ENCODE measurements at regions not wholly inside any gene's neighbourhood (a gene's known extent, or its start where the extent isn't known, plus 50 kb on each side); places are given as distances from the start of the nearest gene placed in this dataset.

GRCh38 chr14:86761611-86762010, 1231.4 kb downstream of the GALC start (continued):
- TF ChIP-seq ZNF142 (CRISPR knock-in tag; IDR thresholded peaks at IDR 0.05) = no peak
- TF ChIP-seq CBX1 (IDR thresholded peaks at IDR 0.05; ENCODE audit: low read depth) = no peak
- TF ChIP-seq HNRNPK (IDR thresholded peaks at IDR 0.05; ENCODE audit: low read depth, low read length, poor library complexity, severe bottlenecking) = no peak
- no peak for TF ChIP-seq NFE2L2 (IDR thresholded peaks at IDR 0.05; ENCODE audit: low read length)
- no peak for TF ChIP-seq ZNF138 (CRISPR knock-in tag; IDR thresholded peaks at IDR 0.05; ENCODE audit: low read depth)
- TF ChIP-seq KLF11 (CRISPR knock-in tag; IDR thresholded peaks at IDR 0.05) = no peak
- TF ChIP-seq ZNF224 (CRISPR knock-in tag; IDR thresholded peaks at IDR 0.05) = no peak
- TF ChIP-seq SMAD9 (CRISPR knock-in tag; IDR thresholded peaks at IDR 0.05) = no peak
- TF ChIP-seq KDM6A (CRISPR knock-in tag; IDR thresholded peaks at IDR 0.05; ENCODE audit: low read depth) = no peak
- no peak for TF ChIP-seq KDM3A (CRISPR knock-in tag; IDR thresholded peaks at IDR 0.05; ENCODE audit: low read depth)
- TF ChIP-seq MBD4 (IDR thresholded peaks at IDR 0.05; ENCODE audit: borderline replicate concordance, low read length) = no peak
- TF ChIP-seq ZHX1 (CRISPR knock-in tag; IDR thresholded peaks at IDR 0.05; ENCODE audit: low read depth) = no peak
- TF ChIP-seq BHLHE40 (IDR thresholded peaks at IDR 0.05; ENCODE audit: low read length) = peak; percentile 59; the same call in 1 of the 2 replicates
- no peak for TF ChIP-seq ZNF672 (CRISPR knock-in tag; IDR thresholded peaks at IDR 0.05)
- TF ChIP-seq ZZZ3 (CRISPR knock-in tag; IDR thresholded peaks at IDR 0.05; ENCODE audit: borderline replicate concordance) = no peak
- TF ChIP-seq SALL1 (CRISPR knock-in tag; IDR thresholded peaks at IDR 0.05) = peak; percentile 45
- TF ChIP-seq GTF2F1 (IDR thresholded peaks at IDR 0.05; ENCODE audit: low read length) = no peak
- TF ChIP-seq PLSCR1 (CRISPR knock-in tag; IDR thresholded peaks at IDR 0.05; ENCODE audit: borderline replicate concordance) = no peak
- TF ChIP-seq SOX5 (CRISPR knock-in tag; IDR thresholded peaks at IDR 0.05; ENCODE audit: borderline replicate concordance) = no peak
- no peak for TF ChIP-seq TEF (CRISPR knock-in tag; IDR thresholded peaks at IDR 0.05)
- no peak for TF ChIP-seq PITX1 (CRISPR knock-in tag; IDR thresholded peaks at IDR 0.05)
